Heart left ventricle (tissue), 16 donors: ENCODE measurements at regions not wholly inside any gene's neighbourhood (a gene's known extent, or its start where the extent isn't known, plus 50 kb on each side); places are given as distances from the start of the nearest gene placed in this dataset.

ENCODE experiments used
- ATAC-seq, 4 donors: fragments of 200-7000 bp; cut with Tn5 transposase; one replicate each; pipeline ENCODE4 v1.9.1; 2020 to 2022; ENCODE audit warnings: moderate library complexity in 4 of 4, mild to moderate bottlenecking in 3 of 4, moderate number of reproducible peaks in 1 of 4
- DNase-seq, 5 donors: peaks; one replicate each; pipeline ENCODE4 v3.0.0-alpha.2; 2020
- H3K27ac ChIP-seq, 12 donors: fragments of 200-600 bp; sonication (generic) in 4 of 12; one replicate each; pipeline versions ENCODE4 v1.5.0 to v1.8.0; 2016 to 2022; ENCODE audit warnings: mild to moderate bottlenecking in 2 of 12
- H3K27me3 ChIP-seq, 9 donors: fragments of 200-600 bp; sonication (generic) in 2 of 9; one replicate each; pipeline versions ENCODE4 v1.5.1 to v1.8.0; 2016 to 2022; ENCODE audit warnings: mild to moderate bottlenecking in 3 of 9
- H3K36me3 ChIP-seq, 9 donors: fragments of 200-600 bp; sonication (generic) in 2 of 9; one replicate each; pipeline versions ENCODE4 v1.5.0 to v1.8.0; 2018 to 2022; ENCODE audit warnings: mild to moderate bottlenecking in 2 of 9
- H3K4me1 ChIP-seq, 12 donors: fragments of 200-600 bp; sonication (generic) in 4 of 12; one replicate each; pipeline versions ENCODE4 v1.5.0 to v1.8.0; 2016 to 2022; ENCODE audit warnings: mild to moderate bottlenecking in 3 of 12
- H3K4me3 ChIP-seq, 12 donors: fragments of 200-600 bp; sonication (generic) in 4 of 12; one replicate each; pipeline versions ENCODE4 v1.5.0 to v1.8.0; 2017 to 2022; ENCODE audit warnings: mild to moderate bottlenecking in 9 of 12, moderate library complexity in 4 of 12
- H3K9me3 ChIP-seq, 12 donors: fragments of 200-600 bp; sonication (generic) in 4 of 12; one replicate each; pipeline versions ENCODE4 v1.5.0 to v1.8.0; 2016 to 2022; ENCODE audit warnings: mild to moderate bottlenecking in 1 of 12
- POLR2A ChIP-seq, 2 donors: fragments of 450-650 bp; IDR thresholded peaks; one replicate each; pipeline ENCODE4 v1.6.1; 2017; ENCODE audit warnings: antibody characterized with exemption in 2 of 2, mild to moderate bottlenecking in 2 of 2, moderate library complexity in 2 of 2
- WGBS, 4 donors: extraction: QIAGEN DNeasy Blood & Tissue Kit in 2 of 4; methylation state at CpG; one replicate each; pipeline versions ENCODE4 v1.1.5 to v1.1.7; 2013 to 2018; 5-methylcytosine and 5-hydroxymethylcytosine counted together
- intact Hi-C, 10 donors: fragments of 100-400 bp; cut with DNase I; formaldehyde crosslinking; loops; one replicate each; pipeline versions ENCODE4 v1.11.1 to v1.14.2; 2022
- TF ChIP-seq, protein P1 (sequence below), 12 donors: fragments of 200-600 bp; sonication (generic) in 4 of 12; IDR thresholded peaks; one replicate each; pipeline versions ENCODE4 v1.5.0 to v1.8.0; 2018 to 2022; ENCODE audit warnings: antibody characterized with exemption in 12 of 12, mild to moderate bottlenecking in 5 of 12
- donor health status: ischemic (EF 13 %, LVEDD 7.1; RV severe dilation, severe dysfunction).
- donor health status: healthy with polysubstance abuse.
- donor health status: DM: no; HTN: yes; CAD: no.
- donor health status: DM: no; HTN: no; CAD: no.
- donor health status: ischemic (EF 25% LVEDD 6.9; RV normal size, moderate dysfunction).
- donor health status: ischemic (EF 25% LVEDD 5.7; RV mildly dilated, moderate dysfunction).
- donor health status: healthy.
- donor health status: DM: yes; HTN: yes; CAD: no.
- donor health status: ischemic (EF 35%, LVEDD 5.7; RV mildly dilated, moderate dysfunction).
- donor health status: nonischemic (EF 11% LVEDD 7.7; RV severe dilation, severe dysfunction).
- donor health status: DM: yes; HTN: yes; CAD: no.
- donor health status: PGD.
- donor health status: ischemic (EF 29% LVEDD 5.4; RV normal size, mild dysfunction).
- donor health status: nonischemic (EF 23%, LVEDD 6.1; RV moderate dilation, normal function).

DNA sequence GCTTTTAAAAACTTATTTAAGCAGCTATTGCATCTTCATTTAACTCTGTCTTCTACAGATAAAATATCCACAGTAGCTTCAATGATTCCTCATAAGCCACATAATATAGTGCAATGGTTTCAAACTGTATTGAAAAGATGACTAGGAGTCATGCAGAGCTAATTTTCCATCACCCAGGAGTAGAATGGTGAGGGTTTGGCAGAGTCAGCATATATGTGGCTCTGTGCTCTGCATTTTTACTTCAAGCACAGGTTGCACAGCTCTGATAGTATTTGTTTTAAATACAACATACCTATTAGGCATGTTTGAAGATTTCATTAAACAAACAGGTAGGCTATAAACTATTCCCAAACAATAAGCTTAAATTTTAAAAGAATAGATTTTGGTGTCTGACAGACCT is 731.9 kb upstream of the VRK2 start:
- peaks cover 0 to 9% (median 0%) of the 10 kb centered on the region in 12 donors for H3K9me3 ChIP-seq
- no peak for ATAC-seq
- no peaks in the 10 kb centered on the region for H3K36me3 ChIP-seq
- no peaks in the 10 kb centered on the region for H3K4me1 ChIP-seq
- TF ChIP-seq, protein P1, sequence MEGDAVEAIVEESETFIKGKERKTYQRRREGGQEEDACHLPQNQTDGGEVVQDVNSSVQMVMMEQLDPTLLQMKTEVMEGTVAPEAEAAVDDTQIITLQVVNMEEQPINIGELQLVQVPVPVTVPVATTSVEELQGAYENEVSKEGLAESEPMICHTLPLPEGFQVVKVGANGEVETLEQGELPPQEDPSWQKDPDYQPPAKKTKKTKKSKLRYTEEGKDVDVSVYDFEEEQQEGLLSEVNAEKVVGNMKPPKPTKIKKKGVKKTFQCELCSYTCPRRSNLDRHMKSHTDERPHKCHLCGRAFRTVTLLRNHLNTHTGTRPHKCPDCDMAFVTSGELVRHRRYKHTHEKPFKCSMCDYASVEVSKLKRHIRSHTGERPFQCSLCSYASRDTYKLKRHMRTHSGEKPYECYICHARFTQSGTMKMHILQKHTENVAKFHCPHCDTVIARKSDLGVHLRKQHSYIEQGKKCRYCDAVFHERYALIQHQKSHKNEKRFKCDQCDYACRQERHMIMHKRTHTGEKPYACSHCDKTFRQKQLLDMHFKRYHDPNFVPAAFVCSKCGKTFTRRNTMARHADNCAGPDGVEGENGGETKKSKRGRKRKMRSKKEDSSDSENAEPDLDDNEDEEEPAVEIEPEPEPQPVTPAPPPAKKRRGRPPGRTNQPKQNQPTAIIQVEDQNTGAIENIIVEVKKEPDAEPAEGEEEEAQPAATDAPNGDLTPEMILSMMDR (IDR thresholded peaks at IDR 0.05) = no peak
- TF ChIP-seq POLR2A (IDR thresholded peaks at IDR 0.05) = no peak
- no peak for DNase-seq
- intact Hi-C loops = no loop called here
- H3K27me3 ChIP-seq = no peaks in the 10 kb centered on the region
- H3K27ac ChIP-seq = no peak overlapping the region
- no peak overlapping the region for H3K4me3 ChIP-seq

DNA sequence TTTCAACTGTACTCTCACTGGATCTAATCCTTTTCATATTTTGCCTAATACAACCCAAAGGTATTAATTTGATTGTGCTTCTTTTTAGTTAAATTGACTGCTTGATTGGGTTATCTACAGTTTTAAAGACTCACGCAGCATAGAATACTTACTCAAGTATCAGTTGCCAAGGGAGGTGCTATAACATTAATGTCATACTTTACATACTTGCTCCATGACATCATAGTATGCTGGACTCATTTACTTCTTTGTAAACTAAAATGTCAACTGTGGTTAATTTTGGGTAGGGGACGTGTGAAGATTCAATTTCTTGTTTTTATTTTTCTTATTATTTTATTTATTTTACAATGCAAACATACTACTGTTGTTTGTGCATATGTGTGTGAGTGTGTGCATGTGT is 716.2 kb upstream of the VRK2 start:
- no peak for TF ChIP-seq POLR2A (IDR thresholded peaks at IDR 0.05)
- TF ChIP-seq, protein P1 (IDR thresholded peaks at IDR 0.05) = no peak
- no peaks in the 10 kb centered on the region for H3K27me3 ChIP-seq
- H3K27ac ChIP-seq = no peak overlapping the region
- H3K4me3 ChIP-seq = no peak overlapping the region
- no peaks in the 10 kb centered on the region for H3K4me1 ChIP-seq
- peaks cover 0 to 10% (median 0%) of the 10 kb centered on the region in 12 donors for H3K9me3 ChIP-seq
- intact Hi-C loops = no loop called here
- no peak for DNase-seq
- ATAC-seq = no peak
- no peaks in the 10 kb centered on the region for H3K36me3 ChIP-seq
- 15 to 28% (median 19%) methylated on average over 2 of the region's 2 CpGs for WGBS, 4 donors

DNA sequence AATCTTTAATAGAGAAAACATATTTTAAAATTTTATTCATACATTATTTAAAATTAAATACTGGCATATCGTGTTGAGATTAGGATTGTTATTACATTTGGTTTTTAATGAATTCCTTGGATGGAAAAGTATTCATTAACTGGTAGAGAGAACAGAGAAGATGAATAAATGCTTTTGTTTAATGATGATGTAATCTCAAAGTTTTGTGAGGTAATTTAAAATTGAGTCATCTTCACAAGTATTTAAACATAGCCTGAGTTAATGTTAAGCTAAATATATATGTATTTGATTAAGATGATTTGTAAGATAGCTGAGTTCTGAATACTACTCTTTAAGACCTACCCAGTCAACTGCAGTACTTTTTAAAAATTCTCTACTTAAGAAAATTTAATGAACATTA is 713.4 kb upstream of the VRK2 start:
- Histone ChIP-seq H3K36me3 (no peaks in the 10 kb centered on the region), H3K9me3 (peaks cover 0 to 5% (median 0%) of the 10 kb centered on the region in 12 donors), H3K27me3 (no peaks in the 10 kb centered on the region), H3K4me1 (no peaks in the 10 kb centered on the region), H3K27ac (no peak overlapping the region), H3K4me3 (no peak overlapping the region)
- 80 to 85% (median 83%) methylated on average over 1 of the region's 1 CpG for WGBS, 4 donors
- no peak for DNase-seq
- intact Hi-C loops = no loop called here
- ATAC-seq = no peak
- no peak for TF ChIP-seq POLR2A (IDR thresholded peaks at IDR 0.05)
- TF ChIP-seq, protein P1 (IDR thresholded peaks at IDR 0.05) = no peak

DNA sequence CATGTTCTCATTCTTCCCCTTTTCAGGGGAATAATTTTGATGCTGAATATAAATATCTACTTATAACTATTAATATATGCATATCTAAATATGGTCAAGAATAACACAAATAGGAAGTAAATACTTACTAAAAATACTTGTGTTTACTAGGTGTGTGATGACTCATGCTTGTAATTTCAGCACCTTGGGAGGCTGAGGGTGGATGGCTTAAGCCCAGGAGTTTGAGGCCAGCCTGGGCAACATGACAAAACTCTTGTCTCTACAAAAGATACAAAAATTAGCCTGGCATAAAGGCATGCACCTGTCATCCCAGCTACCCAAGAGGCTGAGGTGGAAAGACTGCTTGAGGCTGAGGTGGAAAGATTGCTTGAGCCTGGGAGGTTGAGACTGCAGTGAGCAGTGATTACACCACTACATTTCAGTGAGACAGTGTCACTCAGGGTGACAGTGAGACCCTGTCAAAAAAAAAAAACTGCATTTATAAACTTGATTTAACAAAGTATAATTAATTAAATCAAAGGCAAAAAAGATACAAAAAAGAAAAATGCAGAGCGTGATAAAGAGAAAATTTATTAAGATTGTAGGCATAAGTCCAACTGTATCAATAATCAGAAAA is 703.1 kb upstream of the VRK2 start:
- intact Hi-C loops = no loop called here
- H3K4me3 ChIP-seq = no peak overlapping the region
- 82 to 90% (median 90%) methylated on average over 1 of the region's 1 CpG for WGBS, 4 donors
- no peaks in the 10 kb centered on the region for H3K4me1 ChIP-seq
- no peak overlapping the region for H3K27ac ChIP-seq
- H3K9me3 ChIP-seq = peaks cover 0 to 26% (median 1%) of the 10 kb centered on the region in 12 donors
- no peak for TF ChIP-seq POLR2A (IDR thresholded peaks at IDR 0.05)
- TF ChIP-seq, protein P1 (IDR thresholded peaks at IDR 0.05) = no peak
- H3K36me3 ChIP-seq = no peaks in the 10 kb centered on the region
- DNase-seq = no peak
- H3K27me3 ChIP-seq = no peaks in the 10 kb centered on the region
- no peak for ATAC-seq
